ENCODE measurements at regions not wholly inside any gene's neighbourhood (a gene's known extent, or its start where the extent isn't known, plus 50 kb on each side); places are given as distances from the start of the nearest gene placed in this dataset.

DNA sequence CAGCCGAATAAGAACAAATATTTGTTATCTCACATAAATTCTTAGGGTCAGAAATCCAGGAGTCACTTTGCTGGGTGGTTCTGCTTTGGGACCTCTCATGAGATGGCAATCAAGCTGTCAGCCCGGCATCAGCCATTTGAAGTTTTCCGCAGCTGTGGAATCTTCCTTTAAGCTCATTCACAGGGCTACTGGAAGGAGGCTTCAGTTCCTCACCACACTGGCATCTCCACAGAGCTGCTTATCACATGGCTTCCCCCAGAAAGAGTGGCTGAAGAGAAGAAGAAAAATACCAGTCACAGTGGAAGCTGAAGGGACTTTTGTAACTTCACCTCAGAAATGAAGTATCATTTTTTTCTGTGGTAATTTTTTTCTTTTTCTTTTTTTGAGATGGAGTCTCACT is 267.7 kb downstream of the CHL1 start:
- TF ChIP-seq, protein P1, sequence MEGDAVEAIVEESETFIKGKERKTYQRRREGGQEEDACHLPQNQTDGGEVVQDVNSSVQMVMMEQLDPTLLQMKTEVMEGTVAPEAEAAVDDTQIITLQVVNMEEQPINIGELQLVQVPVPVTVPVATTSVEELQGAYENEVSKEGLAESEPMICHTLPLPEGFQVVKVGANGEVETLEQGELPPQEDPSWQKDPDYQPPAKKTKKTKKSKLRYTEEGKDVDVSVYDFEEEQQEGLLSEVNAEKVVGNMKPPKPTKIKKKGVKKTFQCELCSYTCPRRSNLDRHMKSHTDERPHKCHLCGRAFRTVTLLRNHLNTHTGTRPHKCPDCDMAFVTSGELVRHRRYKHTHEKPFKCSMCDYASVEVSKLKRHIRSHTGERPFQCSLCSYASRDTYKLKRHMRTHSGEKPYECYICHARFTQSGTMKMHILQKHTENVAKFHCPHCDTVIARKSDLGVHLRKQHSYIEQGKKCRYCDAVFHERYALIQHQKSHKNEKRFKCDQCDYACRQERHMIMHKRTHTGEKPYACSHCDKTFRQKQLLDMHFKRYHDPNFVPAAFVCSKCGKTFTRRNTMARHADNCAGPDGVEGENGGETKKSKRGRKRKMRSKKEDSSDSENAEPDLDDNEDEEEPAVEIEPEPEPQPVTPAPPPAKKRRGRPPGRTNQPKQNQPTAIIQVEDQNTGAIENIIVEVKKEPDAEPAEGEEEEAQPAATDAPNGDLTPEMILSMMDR (IDR thresholded peaks at IDR 0.05; ENCODE audit: unreplicated experiment) = no peak
- intact Hi-C loops (cut with micrococcal nuclease; ENCODE audit: unreplicated experiment) = no loop called here
- peaks cover 5% of the 10 kb centered on the region for H3K9me3 Mint-ChIP-seq (ENCODE audit: low read depth, unreplicated experiment)
- no peaks in the 10 kb centered on the region for H3K36me3 Mint-ChIP-seq (ENCODE audit: insufficient read depth, unreplicated experiment)
- H3K4me1 Mint-ChIP-seq (ENCODE audit: low read depth, unreplicated experiment) = peaks cover 8% of the 10 kb centered on the region
- no peak overlapping the region for H3K27ac Mint-ChIP-seq (ENCODE audit: unreplicated experiment)
- no peaks in the 10 kb centered on the region for H3K27me3 Mint-ChIP-seq (ENCODE audit: unreplicated experiment)
- CTCF ChIA-PET = no interaction called here
- DNase-seq = no peak
- no peak overlapping the region for H3K4me3 Mint-ChIP-seq (ENCODE audit: low read depth, unreplicated experiment)
- no TSS peak for BruUV-seq (replicated peaks)

DNA sequence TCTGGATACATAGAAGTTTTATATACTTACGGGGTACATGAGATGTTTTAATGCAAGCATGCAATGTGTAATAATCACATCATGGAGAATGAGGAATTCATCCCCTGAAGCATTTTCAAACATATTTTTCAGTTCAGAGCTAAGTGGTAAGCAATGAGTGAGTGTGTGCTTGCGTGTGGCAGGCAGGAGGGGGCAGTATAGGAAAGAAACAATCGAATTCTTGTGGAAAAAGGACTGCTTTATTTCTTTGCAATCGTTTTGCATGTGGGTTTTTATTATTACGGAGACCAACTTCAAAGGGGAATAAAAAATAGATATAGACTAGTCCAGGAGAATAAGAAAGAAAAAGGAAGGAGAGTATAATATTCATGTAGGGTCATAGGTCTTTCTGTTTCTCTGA is 271.6 kb downstream of the CHL1 start:
- no peaks in the 10 kb centered on the region for H3K4me1 Mint-ChIP-seq (ENCODE audit: low read depth, unreplicated experiment)
- DNase-seq = peak; percentile 6
- intact Hi-C loops (cut with micrococcal nuclease; ENCODE audit: unreplicated experiment) = no loop called here
- BruUV-seq (replicated peaks) = no TSS peak
- H3K27ac Mint-ChIP-seq (ENCODE audit: unreplicated experiment) = no peak overlapping the region
- no peaks in the 10 kb centered on the region for H3K27me3 Mint-ChIP-seq (ENCODE audit: unreplicated experiment)
- no peak overlapping the region for H3K4me3 Mint-ChIP-seq (ENCODE audit: low read depth, unreplicated experiment)
- TF ChIP-seq, protein P1 (IDR thresholded peaks at IDR 0.05; ENCODE audit: unreplicated experiment) = peak; percentile 34
- CTCF ChIA-PET = no interaction called here
- no peaks in the 10 kb centered on the region for H3K36me3 Mint-ChIP-seq (ENCODE audit: insufficient read depth, unreplicated experiment)
- H3K9me3 Mint-ChIP-seq (ENCODE audit: low read depth, unreplicated experiment) = peaks cover 7% of the 10 kb centered on the region

DNA sequence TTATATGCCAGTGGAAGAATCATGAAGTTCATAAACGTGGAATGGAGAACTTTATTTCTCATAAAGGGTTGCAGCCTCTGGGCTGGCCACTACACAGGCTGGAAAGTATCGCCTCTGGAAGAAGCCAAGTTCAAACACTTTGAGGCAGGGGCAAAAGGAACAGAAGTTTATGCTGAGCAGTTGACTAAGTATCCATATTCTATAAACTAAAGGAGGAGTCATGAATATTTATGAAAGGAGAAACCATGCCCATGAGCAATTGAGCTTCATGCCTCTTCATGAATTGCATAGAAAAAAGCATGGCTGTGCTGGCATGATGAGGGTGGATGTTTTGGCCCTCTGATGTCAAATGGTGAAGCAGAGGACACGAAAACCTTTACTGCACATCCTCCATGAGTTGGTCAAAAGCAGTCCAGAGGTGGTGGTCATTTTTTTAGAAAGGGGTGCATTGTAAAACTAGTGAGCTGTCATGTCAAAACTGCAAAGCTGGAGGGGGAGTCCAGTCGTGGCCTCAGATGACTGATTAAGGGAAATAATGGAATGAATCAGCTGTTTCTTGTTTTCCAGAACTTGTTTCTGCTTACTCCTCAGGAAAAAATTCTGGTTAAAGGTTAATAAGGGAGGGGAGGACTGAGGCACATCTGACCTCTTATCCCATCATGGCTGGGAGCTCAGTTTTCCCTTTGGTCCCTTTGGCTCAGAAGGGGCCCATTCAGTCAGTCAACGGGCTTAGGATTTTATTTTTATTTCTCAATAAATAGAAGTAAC is 276.7 kb downstream of the CHL1 start:
- Mint-ChIP-seq H3K27me3 (ENCODE audit: unreplicated experiment) (no peaks in the 10 kb centered on the region), H3K9me3 (ENCODE audit: low read depth, unreplicated experiment) (peaks cover 11% of the 10 kb centered on the region), H3K27ac (ENCODE audit: unreplicated experiment) (no peak overlapping the region), H3K4me3 (ENCODE audit: low read depth, unreplicated experiment) (no peak overlapping the region), H3K4me1 (ENCODE audit: low read depth, unreplicated experiment) (no peaks in the 10 kb centered on the region), H3K36me3 (ENCODE audit: insufficient read depth, unreplicated experiment) (no peaks in the 10 kb centered on the region)
- intact Hi-C loops (cut with micrococcal nuclease; ENCODE audit: unreplicated experiment) = no loop called here
- TF ChIP-seq, protein P1 (IDR thresholded peaks at IDR 0.05; ENCODE audit: unreplicated experiment) = no peak
- BruUV-seq (replicated peaks) = no TSS peak
- DNase-seq = no peak
- CTCF ChIA-PET = no interaction called here

DNA sequence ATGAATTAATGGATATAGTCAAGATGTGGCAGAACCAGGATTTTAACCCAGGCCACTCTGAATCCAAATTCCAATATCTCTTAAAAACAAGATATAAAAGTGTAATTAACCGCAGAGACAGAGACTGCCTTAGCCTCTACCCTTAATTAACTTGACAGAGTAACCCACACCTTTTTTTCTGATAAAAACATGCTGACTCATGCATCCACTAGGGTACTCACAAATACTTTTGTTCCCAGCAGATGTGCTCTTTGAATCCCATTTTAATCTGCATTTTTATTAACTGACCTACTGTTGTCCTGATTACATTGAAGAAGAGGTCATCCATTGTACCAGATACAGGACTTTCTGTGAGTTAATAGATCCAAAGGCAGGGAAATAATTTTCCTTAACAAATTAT is 278.3 kb downstream of the CHL1 start:
- TF ChIP-seq, protein P1 (IDR thresholded peaks at IDR 0.05; ENCODE audit: unreplicated experiment) = no peak
- Mint-ChIP-seq H3K4me3 (ENCODE audit: low read depth, unreplicated experiment) (no peak overlapping the region), H3K36me3 (ENCODE audit: insufficient read depth, unreplicated experiment) (no peaks in the 10 kb centered on the region), H3K9me3 (ENCODE audit: low read depth, unreplicated experiment) (peaks cover 13% of the 10 kb centered on the region), H3K27ac (ENCODE audit: unreplicated experiment) (no peak overlapping the region), H3K27me3 (ENCODE audit: unreplicated experiment) (no peaks in the 10 kb centered on the region), H3K4me1 (ENCODE audit: low read depth, unreplicated experiment) (no peaks in the 10 kb centered on the region)
- CTCF ChIA-PET = no interaction called here
- no TSS peak for BruUV-seq (replicated peaks)
- no peak for DNase-seq
- intact Hi-C loops (cut with micrococcal nuclease; ENCODE audit: unreplicated experiment) = no loop called here
